NB4 (cell line): ENCODE measurements at regions not wholly inside any gene's neighbourhood (a gene's known extent, or its start where the extent isn't known, plus 50 kb on each side); places are given as distances from the start of the nearest gene placed in this dataset.

Experiments
- DNase-seq: peaks from one replicate; pipeline ENCODE4 v3.0.0; 2010; ENCODE audit warnings: low read depth
- H3K4me3 ChIP-seq: one replicate; pipeline ENCODE4 v1.5.1; 2011; ENCODE audit warnings: mild to moderate bottlenecking, low read depth, low read length, moderate library complexity
- MAX ChIP-seq: IDR thresholded peaks from 2 replicates; pipeline ENCODE4 v1.6.1; 2011; ENCODE audit warnings: low read depth, low read length
- MYC ChIP-seq: IDR thresholded peaks from 2 replicates; pipeline ENCODE4 v1.6.1; 2011; ENCODE audit warnings: low read depth, low read length
- POLR2A ChIP-seq: IDR thresholded peaks from 2 replicates; pipeline ENCODE4 v1.6.1; 2011; ENCODE audit warnings: mild to moderate bottlenecking; ENCODE audit not compliant: insufficient read length; ENCODE audit errors: extremely low read depth
- TF ChIP-seq, protein P1 (sequence below): IDR thresholded peaks from one replicate; pipeline ENCODE4 v1.5.1; 2012; ENCODE audit warnings: low read depth, low read length

DNA sequence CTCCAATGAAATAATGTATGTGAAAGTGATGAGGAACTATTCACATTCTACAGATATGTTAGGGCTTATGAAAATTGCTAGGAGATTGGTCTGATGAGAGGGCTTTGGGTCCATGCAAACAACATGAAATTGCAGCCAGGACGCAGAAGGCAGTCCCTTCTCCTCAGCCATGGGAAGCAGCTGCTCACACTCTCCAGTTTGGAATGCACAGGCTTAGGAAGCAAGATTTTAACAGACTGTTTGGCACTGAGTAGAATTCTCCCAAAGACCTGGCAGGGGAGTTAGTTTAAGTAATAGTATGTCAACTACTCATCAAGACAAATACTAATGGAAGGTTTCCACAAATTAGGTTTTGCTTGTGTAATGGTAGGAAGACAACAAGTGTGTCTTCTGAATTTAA lies 500.7 kb upstream of the ARRDC4 start:
- DNase-seq: no peak
- no peak for TF ChIP-seq MYC
- no peak for TF ChIP-seq POLR2A
- TF ChIP-seq, protein P1, sequence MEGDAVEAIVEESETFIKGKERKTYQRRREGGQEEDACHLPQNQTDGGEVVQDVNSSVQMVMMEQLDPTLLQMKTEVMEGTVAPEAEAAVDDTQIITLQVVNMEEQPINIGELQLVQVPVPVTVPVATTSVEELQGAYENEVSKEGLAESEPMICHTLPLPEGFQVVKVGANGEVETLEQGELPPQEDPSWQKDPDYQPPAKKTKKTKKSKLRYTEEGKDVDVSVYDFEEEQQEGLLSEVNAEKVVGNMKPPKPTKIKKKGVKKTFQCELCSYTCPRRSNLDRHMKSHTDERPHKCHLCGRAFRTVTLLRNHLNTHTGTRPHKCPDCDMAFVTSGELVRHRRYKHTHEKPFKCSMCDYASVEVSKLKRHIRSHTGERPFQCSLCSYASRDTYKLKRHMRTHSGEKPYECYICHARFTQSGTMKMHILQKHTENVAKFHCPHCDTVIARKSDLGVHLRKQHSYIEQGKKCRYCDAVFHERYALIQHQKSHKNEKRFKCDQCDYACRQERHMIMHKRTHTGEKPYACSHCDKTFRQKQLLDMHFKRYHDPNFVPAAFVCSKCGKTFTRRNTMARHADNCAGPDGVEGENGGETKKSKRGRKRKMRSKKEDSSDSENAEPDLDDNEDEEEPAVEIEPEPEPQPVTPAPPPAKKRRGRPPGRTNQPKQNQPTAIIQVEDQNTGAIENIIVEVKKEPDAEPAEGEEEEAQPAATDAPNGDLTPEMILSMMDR: no peak
- no peak for TF ChIP-seq MAX

DNA sequence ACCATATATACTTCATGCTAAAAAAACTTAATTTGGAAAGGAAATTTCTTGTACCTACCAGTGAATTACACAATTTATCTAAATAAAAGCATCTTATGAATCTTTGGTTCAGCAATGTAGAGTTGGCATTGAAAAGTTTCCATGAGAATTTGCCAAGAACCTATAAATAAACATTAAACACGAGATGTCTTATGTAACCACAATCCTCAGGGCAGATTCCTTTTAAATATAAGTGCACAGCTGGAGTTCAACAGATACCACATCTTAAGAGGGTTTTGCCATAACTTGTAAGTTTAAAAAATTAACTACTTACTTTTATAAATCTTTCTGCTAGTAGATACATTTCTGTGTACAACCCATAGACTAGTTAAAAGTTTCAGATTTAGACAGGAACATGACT lies 499.3 kb upstream of the ARRDC4 start:
- TF ChIP-seq MYC (no peak), MAX (no peak), POLR2A (no peak)
- TF ChIP-seq, protein P1: no peak
- DNase-seq: no peak
- H3K4me3 ChIP-seq: no peak overlapping the region

More for the DNA sequence above, 500.7 kb upstream of the ARRDC4 start:
- no peak overlapping the region for H3K4me3 ChIP-seq

GRCh38 chr15:97463696-97464095 lies 496.8 kb upstream of the ARRDC4 start:
- H3K4me3 ChIP-seq: no peak overlapping the region
- DNase-seq: no peak
- TF ChIP-seq MAX: no peak
- TF ChIP-seq MYC: no peak
- TF ChIP-seq, protein P1: no peak
- no peak for TF ChIP-seq POLR2A

GRCh38 chr15:97470417-97470816 lies 490.1 kb upstream of the ARRDC4 start:
- no peak overlapping the region for H3K4me3 ChIP-seq
- TF ChIP-seq MYC: no peak
- TF ChIP-seq POLR2A: no peak
- TF ChIP-seq MAX: no peak
- TF ChIP-seq, protein P1: no peak
- no peak for DNase-seq

- no peak overlapping the region for H3K4me3 ChIP-seq
- no peak for TF ChIP-seq MYC
- TF ChIP-seq, protein P1: no peak
- TF ChIP-seq MAX: no peak
- no peak for TF ChIP-seq POLR2A
- DNase-seq: no peak
Observed at GRCh38 chr15:97473627-97474026, 486.9 kb upstream of the ARRDC4 start.

DNA sequence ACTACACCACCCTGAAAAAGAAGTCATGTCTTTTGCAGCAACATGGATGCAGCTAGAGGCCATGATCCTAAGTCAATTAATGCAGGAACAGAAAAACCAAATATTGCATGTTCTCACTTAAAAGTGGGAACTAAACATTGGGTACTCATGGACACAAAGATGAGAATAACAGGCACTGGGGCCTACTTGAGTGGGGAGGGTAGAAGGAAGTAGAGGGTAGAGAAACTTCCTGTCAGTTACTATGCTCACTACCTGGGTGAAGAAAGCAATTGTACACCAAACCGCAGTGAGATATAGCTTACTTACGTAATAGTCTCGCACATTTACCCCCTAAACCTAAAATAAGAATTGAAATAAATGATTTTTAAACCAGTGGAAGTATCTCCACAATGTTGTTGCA lies 480.5 kb upstream of the ARRDC4 start:
- TF ChIP-seq, protein P1: no peak
- TF ChIP-seq MYC (no peak), POLR2A (no peak), MAX (no peak)
- peak; percentile 24 for DNase-seq
- H3K4me3 ChIP-seq: no peak overlapping the region
